ENCODE measurements at regions not wholly inside any gene's neighbourhood (a gene's known extent, or its start where the extent isn't known, plus 50 kb on each side); places are given as distances from the start of the nearest gene placed in this dataset.

GRCh38 chr7:131722371-131722770 is 165.9 kb upstream of the PODXL start:
- no peaks in the 10 kb centered on the region for H3K79me2 ChIP-seq (ENCODE audit: insufficient read depth, low read depth)
- TF ChIP-seq CTCF (conservative IDR thresholded peaks at IDR 0.05; ENCODE audit: low read depth, low read length): no peak

DNA sequence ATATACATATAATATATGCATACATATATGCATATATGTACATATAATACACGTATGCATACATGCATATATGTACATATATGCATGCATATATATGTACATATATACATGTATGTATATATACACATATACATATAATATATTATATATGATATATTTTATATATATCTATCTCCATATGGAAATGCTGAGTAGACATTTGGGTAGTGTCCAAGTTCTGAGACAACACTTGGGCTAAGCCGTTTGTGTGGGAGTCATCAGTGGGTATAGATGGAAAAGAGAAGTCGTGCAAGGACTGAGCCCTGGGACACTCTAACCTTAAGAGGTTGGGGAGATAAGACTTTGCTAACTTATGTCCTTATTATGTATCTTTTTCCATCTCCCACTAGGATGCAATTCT is 165.2 kb upstream of the PODXL start:
- no peak overlapping the region for H3K9ac ChIP-seq
- H3K4me2 ChIP-seq: no peak overlapping the region
- no peak overlapping the region for H3K27ac ChIP-seq
- H3K4me1 ChIP-seq (ENCODE audit: low read depth, poor library complexity, severe bottlenecking): no peaks in the 10 kb centered on the region
- no peaks in the 10 kb centered on the region for H3K36me3 ChIP-seq (ENCODE audit: insufficient read depth)
- H2AFZ ChIP-seq (ENCODE audit: low read depth): no peak overlapping the region
- H4K20me1 ChIP-seq (ENCODE audit: insufficient read depth): no peaks in the 10 kb centered on the region
- H3K79me2 ChIP-seq (ENCODE audit: insufficient read depth, low read depth): no peaks in the 10 kb centered on the region
- H3K27me3 ChIP-seq (ENCODE audit: insufficient read depth, low read depth): no peaks in the 10 kb centered on the region
- no peak for TF ChIP-seq CTCF (conservative IDR thresholded peaks at IDR 0.05; ENCODE audit: low read depth, low read length)
- H3K4me3 ChIP-seq (IDR thresholded peaks at IDR 0.05; ENCODE audit: insufficient read depth, low read depth, low read length): no peak overlapping the region

More at GRCh38 chr7:131722371-131722770, 165.9 kb upstream of the PODXL start:
- no peaks in the 10 kb centered on the region for H3K27me3 ChIP-seq (ENCODE audit: insufficient read depth, low read depth)
- no peak overlapping the region for H2AFZ ChIP-seq (ENCODE audit: low read depth)
- no peaks in the 10 kb centered on the region for H3K4me1 ChIP-seq (ENCODE audit: low read depth, poor library complexity, severe bottlenecking)
- H3K27ac ChIP-seq: no peak overlapping the region
- H3K9ac ChIP-seq: no peak overlapping the region
- no peak overlapping the region for H3K4me3 ChIP-seq (IDR thresholded peaks at IDR 0.05; ENCODE audit: insufficient read depth, low read depth, low read length)
- no peak overlapping the region for H3K4me2 ChIP-seq
- H3K36me3 ChIP-seq (ENCODE audit: insufficient read depth): no peaks in the 10 kb centered on the region
- H4K20me1 ChIP-seq (ENCODE audit: insufficient read depth): no peaks in the 10 kb centered on the region

GRCh38 chr7:131720703-131721102 is 164.3 kb upstream of the PODXL start:
- Histone ChIP-seq H3K4me3 (IDR thresholded peaks at IDR 0.05; ENCODE audit: insufficient read depth, low read depth, low read length) (no peak overlapping the region), H3K79me2 (ENCODE audit: insufficient read depth, low read depth) (no peaks in the 10 kb centered on the region), H3K27me3 (ENCODE audit: insufficient read depth, low read depth) (no peaks in the 10 kb centered on the region), H3K27ac (no peak overlapping the region), H3K4me2 (no peak overlapping the region), H4K20me1 (ENCODE audit: insufficient read depth) (no peaks in the 10 kb centered on the region), H2AFZ (ENCODE audit: low read depth) (no peak overlapping the region), H3K9ac (no peak overlapping the region), H3K36me3 (ENCODE audit: insufficient read depth) (no peaks in the 10 kb centered on the region), H3K4me1 (ENCODE audit: low read depth, poor library complexity, severe bottlenecking) (no peaks in the 10 kb centered on the region)
- TF ChIP-seq CTCF (conservative IDR thresholded peaks at IDR 0.05; ENCODE audit: low read depth, low read length): no peak

- Histone ChIP-seq H2AFZ (ENCODE audit: low read depth) (no peak overlapping the region), H4K20me1 (ENCODE audit: insufficient read depth) (no peaks in the 10 kb centered on the region), H3K27ac (no peak overlapping the region), H3K4me3 (IDR thresholded peaks at IDR 0.05; ENCODE audit: insufficient read depth, low read depth, low read length) (no peak overlapping the region), H3K27me3 (ENCODE audit: insufficient read depth, low read depth) (no peaks in the 10 kb centered on the region), H3K4me1 (ENCODE audit: low read depth, poor library complexity, severe bottlenecking) (no peaks in the 10 kb centered on the region), H3K4me2 (no peak overlapping the region), H3K36me3 (ENCODE audit: insufficient read depth) (no peaks in the 10 kb centered on the region), H3K79me2 (ENCODE audit: insufficient read depth, low read depth) (no peaks in the 10 kb centered on the region), H3K9ac (no peak overlapping the region)
- no peak for TF ChIP-seq CTCF (conservative IDR thresholded peaks at IDR 0.05; ENCODE audit: low read depth, low read length)
Measured at GRCh38 chr7:131717181-131717580, 160.8 kb upstream of the PODXL start.
